GM12875 (cell line): ENCODE measurements at regions not wholly inside any gene's neighbourhood (a gene's known extent, or its start where the extent isn't known, plus 50 kb on each side); places are given as distances from the start of the nearest gene placed in this dataset.

Experiments used
- H3K4me3 ChIP-seq: one replicate; pipeline ENCODE4 v1.5.1; 2011; ENCODE audit warnings: low read depth, low read length, control low read depth
- TF ChIP-seq, protein P1 (sequence below): IDR thresholded peaks from 2 replicates; pipeline ENCODE4 v1.5.1; 2011; ENCODE audit warnings: low read depth, mild to moderate bottlenecking, control low read depth, inconsistent platforms, low read length, moderate library complexity, borderline replicate concordance; ENCODE audit not compliant: insufficient read depth

DNA sequence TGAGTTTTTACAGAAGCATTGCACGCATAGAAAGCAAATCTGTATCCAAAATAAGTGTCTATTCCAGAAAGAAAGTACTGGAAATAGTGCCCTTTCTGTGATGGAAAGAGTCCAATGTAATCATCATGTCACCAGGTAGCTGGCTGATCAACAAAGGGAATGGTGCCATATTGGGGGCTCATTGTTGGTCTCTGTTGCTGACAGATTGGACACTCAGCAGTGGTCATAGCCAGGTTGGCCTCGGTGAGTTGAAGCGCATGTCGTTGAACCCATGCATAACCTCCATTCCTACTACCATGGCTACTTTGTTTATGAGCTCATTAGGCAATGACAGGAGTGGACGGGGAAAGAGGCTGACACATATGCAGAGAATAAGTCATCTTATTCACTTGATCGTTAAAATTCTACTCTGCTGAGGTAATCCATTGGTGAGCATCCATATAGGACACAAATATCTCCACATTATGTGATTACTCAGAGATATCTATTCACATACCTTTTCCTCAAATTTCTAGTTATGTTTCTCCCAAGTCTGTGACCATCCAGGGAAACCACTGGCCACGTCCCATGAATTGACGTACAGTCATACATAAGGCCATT, 560.5 kb downstream of the HAO1 start:
- TF ChIP-seq, protein P1, sequence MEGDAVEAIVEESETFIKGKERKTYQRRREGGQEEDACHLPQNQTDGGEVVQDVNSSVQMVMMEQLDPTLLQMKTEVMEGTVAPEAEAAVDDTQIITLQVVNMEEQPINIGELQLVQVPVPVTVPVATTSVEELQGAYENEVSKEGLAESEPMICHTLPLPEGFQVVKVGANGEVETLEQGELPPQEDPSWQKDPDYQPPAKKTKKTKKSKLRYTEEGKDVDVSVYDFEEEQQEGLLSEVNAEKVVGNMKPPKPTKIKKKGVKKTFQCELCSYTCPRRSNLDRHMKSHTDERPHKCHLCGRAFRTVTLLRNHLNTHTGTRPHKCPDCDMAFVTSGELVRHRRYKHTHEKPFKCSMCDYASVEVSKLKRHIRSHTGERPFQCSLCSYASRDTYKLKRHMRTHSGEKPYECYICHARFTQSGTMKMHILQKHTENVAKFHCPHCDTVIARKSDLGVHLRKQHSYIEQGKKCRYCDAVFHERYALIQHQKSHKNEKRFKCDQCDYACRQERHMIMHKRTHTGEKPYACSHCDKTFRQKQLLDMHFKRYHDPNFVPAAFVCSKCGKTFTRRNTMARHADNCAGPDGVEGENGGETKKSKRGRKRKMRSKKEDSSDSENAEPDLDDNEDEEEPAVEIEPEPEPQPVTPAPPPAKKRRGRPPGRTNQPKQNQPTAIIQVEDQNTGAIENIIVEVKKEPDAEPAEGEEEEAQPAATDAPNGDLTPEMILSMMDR = no peak
- no peak overlapping the region for H3K4me3 ChIP-seq

- no peak overlapping the region for H3K4me3 ChIP-seq
- TF ChIP-seq, protein P1 = no peak
Observed at GRCh38 chr20:7383216-7383615, 557.0 kb downstream of the HAO1 start.

DNA sequence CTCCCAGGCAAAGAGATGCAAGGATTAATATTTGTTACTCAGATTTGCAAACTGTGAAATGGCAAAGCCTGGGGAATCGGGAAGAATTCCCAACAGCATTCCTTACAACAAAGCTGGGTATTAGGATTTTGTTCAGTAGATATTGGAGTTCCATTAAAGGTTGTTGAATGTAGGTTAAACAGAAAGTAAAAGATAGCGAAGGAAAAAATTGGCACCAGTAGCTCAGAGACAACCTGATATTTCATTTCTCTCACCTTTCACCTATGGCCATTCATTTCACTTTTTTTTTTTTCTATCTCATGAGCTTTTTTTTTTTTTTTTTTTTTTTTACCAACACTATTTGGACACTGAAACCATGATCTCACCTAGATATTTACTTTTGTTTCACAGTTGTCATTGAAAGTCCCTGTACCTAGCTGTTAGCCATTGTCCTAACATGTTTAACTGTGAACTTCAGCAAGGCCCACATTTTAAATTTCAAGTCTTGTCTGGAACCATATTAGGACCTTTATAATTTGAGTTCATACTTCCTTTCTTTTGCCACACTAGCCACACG, 552.5 kb downstream of the HAO1 start:
- no peak overlapping the region for H3K4me3 ChIP-seq
- TF ChIP-seq, protein P1 = no peak

DNA sequence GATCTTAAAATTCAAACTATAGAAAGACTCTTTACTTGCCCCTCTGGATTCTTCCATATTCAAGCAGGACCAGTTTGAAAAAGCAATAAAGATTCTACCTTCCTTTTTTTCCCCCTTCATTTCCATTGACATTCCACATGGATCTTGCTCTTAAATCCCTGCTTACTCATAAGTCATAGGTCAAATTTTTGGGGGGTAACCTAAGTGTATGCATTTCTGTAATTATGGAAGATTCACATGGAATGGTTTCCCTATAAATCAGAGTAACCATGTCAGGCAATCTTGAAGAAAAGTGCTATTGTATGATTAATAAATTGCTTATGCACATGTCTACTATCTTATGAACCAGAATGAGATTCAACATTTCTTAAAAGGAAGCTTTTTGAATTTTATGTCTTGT, 551.0 kb downstream of the HAO1 start:
- no peak overlapping the region for H3K4me3 ChIP-seq
- TF ChIP-seq, protein P1 = no peak

GRCh38 chr20:7392542-7393206, 547.6 kb downstream of the HAO1 start:
- TF ChIP-seq, protein P1 = no peak
- no peak overlapping the region for H3K4me3 ChIP-seq

GRCh38 chr20:7399114-7399513, 541.1 kb downstream of the HAO1 start:
- TF ChIP-seq, protein P1 = no peak
- H3K4me3 ChIP-seq = no peak overlapping the region

GRCh38 chr20:7399575-7399974, 540.7 kb downstream of the HAO1 start:
- TF ChIP-seq, protein P1 = no peak
- no peak overlapping the region for H3K4me3 ChIP-seq
